Testis (tissue), 2 donors: ENCODE measurements at regions not wholly inside any gene's neighbourhood (a gene's known extent, or its start where the extent isn't known, plus 50 kb on each side); places are given as distances from the start of the nearest gene placed in this dataset.

ENCODE experiments used
- DNase-seq: peaks from one replicate; pipeline ENCODE4 v3.0.0-alpha.2; 2019
- H3K27ac ChIP-seq, 2 donors: fragments of 200-600 bp; sonication (generic); one replicate each; pipeline ENCODE4 v1.5.1; 2019
- H3K27me3 ChIP-seq: fragments of 200-600 bp; sonication (generic); one replicate; pipeline ENCODE4 v1.5.1; 2019
- H3K36me3 ChIP-seq: fragments of 200-600 bp; sonication (generic); one replicate; pipeline ENCODE4 v1.5.1; 2017; ENCODE audit warnings: low read depth; ENCODE audit errors: missing control alignments
- H3K4me1 ChIP-seq: fragments of 200-600 bp; sonication (generic); one replicate; pipeline ENCODE4 v1.5.1; 2019
- H3K4me3 ChIP-seq, 2 donors: fragments of 200-600 bp; sonication (generic); one replicate each; pipeline ENCODE4 v1.5.1; 2017 to 2019
- H3K9me3 ChIP-seq: fragments of 200-600 bp; sonication (generic); one replicate; pipeline ENCODE4 v1.5.1; 2017
- CTCF ChIP-seq, 3 experiments: fragments of 450-650 bp in 2 of 3; fragments of 200-600 bp in 1 of 3; sonication (generic) in 1 of 3; IDR thresholded peaks; one replicate each; pipeline ENCODE4 v1.5.1; 2016 to 2019; ENCODE audit warnings: antibody characterized with exemption in 3 of 3, mild to moderate bottlenecking in 2 of 3, moderate library complexity in 1 of 3
- POLR2A ChIP-seq: fragments of 450-650 bp; IDR thresholded peaks from one replicate; pipeline ENCODE4 v1.6.1; 2017; ENCODE audit warnings: antibody characterized with exemption, mild to moderate bottlenecking, moderate library complexity
- WGBS, 2 donors: methylation state at CpG; one replicate each; pipeline ENCODE4 v1.1.5; 2018; 5-methylcytosine and 5-hydroxymethylcytosine counted together
- intact Hi-C: fragments of 100-400 bp; cut with DNase I; formaldehyde crosslinking; loops from one replicate; pipeline ENCODE4 v1.15.1; 2023; ENCODE audit warnings: low total_unique reads

GRCh38 chr12:131603106-131603938 lies 107.6 kb upstream of the SFSWAP start:
- intact Hi-C loops: no loop called here
- H3K36me3 ChIP-seq: no peaks in the 10 kb centered on the region
- WGBS, 2 donors: 95 to 96% methylated on average over 5 to 8 of the region's 8 CpGs

GRCh38 chr12:131603939-131604795 lies 106.7 kb upstream of the SFSWAP start:
- WGBS, 2 donors: 63 to 73% methylated on average over 20 to 21 of the region's 21 CpGs
- H3K9me3 ChIP-seq: no peaks in the 10 kb centered on the region
- no peaks in the 10 kb centered on the region for H3K27me3 ChIP-seq
- TF ChIP-seq CTCF (IDR thresholded peaks at IDR 0.05) (no peak), POLR2A (no peak)
- intact Hi-C loops: no loop called here
- no peak for DNase-seq
- no peaks in the 10 kb centered on the region for H3K4me1 ChIP-seq
- no peak overlapping the region for H3K4me3 ChIP-seq
- H3K36me3 ChIP-seq: no peaks in the 10 kb centered on the region
- no peak overlapping the region for H3K27ac ChIP-seq

More at GRCh38 chr12:131603106-131603938, 107.6 kb upstream of the SFSWAP start:
- Histone ChIP-seq H3K4me3 (no peak overlapping the region), H3K27me3 (no peaks in the 10 kb centered on the region), H3K27ac (no peak overlapping the region), H3K9me3 (no peaks in the 10 kb centered on the region), H3K4me1 (no peaks in the 10 kb centered on the region)
- no peak for TF ChIP-seq POLR2A
- TF ChIP-seq CTCF (IDR thresholded peaks at IDR 0.05): no peak
- no peak for DNase-seq

DNA sequence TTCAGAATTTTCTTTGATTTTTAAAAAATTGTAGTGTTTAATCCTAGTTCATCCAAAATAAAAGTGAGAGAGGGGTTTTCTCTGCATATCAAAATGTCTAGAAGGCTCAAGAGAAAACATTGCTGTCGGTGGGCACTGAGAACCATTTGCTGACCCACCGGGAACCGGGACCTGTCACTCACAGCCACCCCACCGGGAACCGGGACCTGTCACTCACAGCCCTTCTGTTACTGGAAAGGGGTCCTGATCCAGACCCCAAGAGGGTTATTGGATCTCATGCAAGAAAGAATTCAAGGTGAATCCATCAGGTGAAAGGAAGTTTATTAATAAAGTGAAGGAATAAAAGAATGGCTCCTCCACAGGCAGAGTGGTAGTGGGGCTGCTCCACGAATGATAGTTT lies 106.0 kb upstream of the SFSWAP start:
- 89 to 92% methylated on average over 6 of the region's 6 CpGs for WGBS, 2 donors
- no peaks in the 10 kb centered on the region for H3K36me3 ChIP-seq
- no peak overlapping the region for H3K27ac ChIP-seq
- no peaks in the 10 kb centered on the region for H3K27me3 ChIP-seq
- no peaks in the 10 kb centered on the region for H3K4me1 ChIP-seq
- TF ChIP-seq POLR2A: no peak
- TF ChIP-seq CTCF (IDR thresholded peaks at IDR 0.05): no peak
- H3K4me3 ChIP-seq: no peak overlapping the region
- no peak for DNase-seq
- no peaks in the 10 kb centered on the region for H3K9me3 ChIP-seq
- intact Hi-C loops: no loop called here

GRCh38 chr12:131605304-131605829 lies 105.5 kb upstream of the SFSWAP start:
- H3K4me1 ChIP-seq: no peaks in the 10 kb centered on the region
- TF ChIP-seq POLR2A (no peak), CTCF (IDR thresholded peaks at IDR 0.05) (no peak)
- no peak overlapping the region for H3K27ac ChIP-seq
- DNase-seq: no peak
- H3K36me3 ChIP-seq: no peaks in the 10 kb centered on the region
- 62 to 75% methylated on average over 7 of the region's 7 CpGs for WGBS, 2 donors
- H3K4me3 ChIP-seq: no peak overlapping the region
- intact Hi-C loops: no loop called here
- no peaks in the 10 kb centered on the region for H3K9me3 ChIP-seq
- no peaks in the 10 kb centered on the region for H3K27me3 ChIP-seq
